MM.1S (cell line): ENCODE measurements at regions not wholly inside any gene's neighbourhood (a gene's known extent, or its start where the extent isn't known, plus 50 kb on each side); places are given as distances from the start of the nearest gene placed in this dataset.

ENCODE experiments used
- DNase-seq: peaks from one replicate; pipeline ENCODE4 v3.0.0-alpha.2; 2015
- H2AFZ ChIP-seq: fragments of 300-600 bp; sonication (generic); 2 replicates; pipeline ENCODE4 v1.6.0; 2016; ENCODE audit warnings: antibody characterized with exemption, low read length
- H3F3A ChIP-seq: fragments of 300-600 bp; sonication (generic); 2 replicates; pipeline ENCODE4 v1.6.1; 2016; ENCODE audit warnings: mild to moderate bottlenecking, antibody characterized with exemption, low read length, moderate library complexity, mixed read lengths; ENCODE audit not compliant: insufficient read depth
- H3K27ac ChIP-seq: fragments of 300-600 bp; sonication (generic); 2 replicates; pipeline ENCODE4 v1.5.1; 2016; ENCODE audit warnings: mild to moderate bottlenecking, low read length
- H3K27me3 ChIP-seq: fragments of 300-600 bp; sonication (generic); replicated peaks from 2 replicates; pipeline ENCODE4 v1.6.0; 2016; ENCODE audit warnings: low read length; ENCODE audit not compliant: insufficient read depth
- H3K36me3 ChIP-seq: fragments of 300-600 bp; sonication (generic); replicated peaks from 2 replicates; pipeline ENCODE4 v1.6.1; 2016; ENCODE audit warnings: mild to moderate bottlenecking, low read length, mixed read lengths; ENCODE audit not compliant: insufficient read depth
- H3K4me1 ChIP-seq: fragments of 300-600 bp; sonication (generic); 2 replicates; pipeline ENCODE4 v1.6.1; 2016; ENCODE audit warnings: low read length, mixed read lengths
- H3K4me2 ChIP-seq: fragments of 300-600 bp; sonication (generic); 2 replicates; pipeline ENCODE4 v1.6.0; 2016; ENCODE audit warnings: low read depth, low read length
- H3K4me3 ChIP-seq: fragments of 300-600 bp; sonication (generic); 2 replicates; pipeline ENCODE4 v1.5.1; 2016; ENCODE audit warnings: low read length, mixed read lengths
- H3K79me2 ChIP-seq: fragments of 300-600 bp; sonication (generic); 2 replicates; pipeline ENCODE4 v1.6.1; 2016; ENCODE audit warnings: mixed run types, low read length, mixed read lengths
- H3K9ac ChIP-seq: fragments of 300-600 bp; sonication (generic); 2 replicates; pipeline ENCODE4 v1.6.1; 2016; ENCODE audit warnings: low read length, mixed read lengths
- H3K9me2 ChIP-seq: fragments of 300-600 bp; sonication (generic); replicated peaks from 2 replicates; pipeline ENCODE4 v1.6.1; 2016; ENCODE audit warnings: mild to moderate bottlenecking, low read length, mixed read lengths; ENCODE audit not compliant: insufficient read depth
- H3K9me3 ChIP-seq: fragments of 300-600 bp; sonication (generic); replicated peaks from 2 replicates; pipeline ENCODE4 v1.6.1; 2016; ENCODE audit warnings: mild to moderate bottlenecking, low read length, mixed read lengths; ENCODE audit not compliant: insufficient read depth
- H4K20me1 ChIP-seq: fragments of 300-600 bp; sonication (generic); 2 replicates; pipeline ENCODE4 v1.6.1; 2016; ENCODE audit warnings: mild to moderate bottlenecking, low read length, moderate library complexity, mixed read lengths; ENCODE audit not compliant: insufficient read depth
- EZH2 ChIP-seq: fragments of 300-600 bp; sonication (generic); optimal IDR thresholded peaks from 2 replicates; pipeline ENCODE3; 2017; ENCODE audit warnings: low read depth, mild to moderate bottlenecking, antibody characterized with exemption, low read length, mixed read lengths
- EZH2phosphoT487 ChIP-seq: fragments of 300-600 bp; sonication (generic); IDR thresholded peaks from 2 replicates; pipeline ENCODE4 v1.6.1; 2018; ENCODE audit warnings: antibody characterized with exemption, low read length
- TF ChIP-seq, protein P1 (sequence below): fragments of 300-600 bp; sonication (generic); IDR thresholded peaks from 2 replicates; pipeline ENCODE4 v1.5.1; 2016; ENCODE audit warnings: antibody characterized with exemption, low read length, mixed read lengths

DNA sequence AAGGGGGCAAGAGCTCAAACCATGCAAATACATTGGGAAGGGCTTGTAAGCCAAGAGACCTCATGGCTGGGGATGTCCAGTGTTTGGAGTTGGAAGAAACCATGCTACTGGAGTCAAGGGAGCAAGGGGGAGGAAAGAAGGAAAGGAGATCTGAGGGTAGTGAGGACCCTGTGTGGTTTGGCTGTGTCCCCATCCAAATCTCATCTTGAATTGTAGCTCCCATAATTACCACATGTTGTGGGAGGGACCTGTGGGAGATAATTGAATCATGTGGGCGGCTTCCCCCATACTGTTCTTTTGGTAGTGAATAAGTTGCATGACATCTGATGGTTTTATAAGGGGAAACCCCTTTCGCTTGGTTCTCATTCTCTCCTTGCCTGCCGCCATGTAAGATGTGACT, 56.5 kb upstream of the ADRB1 start:
- H3K9ac ChIP-seq, result no peak overlapping the region
- DNase-seq, result no peak
- no peak overlapping the region for H3K4me2 ChIP-seq
- H4K20me1 ChIP-seq, result no peaks in the 10 kb centered on the region
- no peak overlapping the region for H3K27ac ChIP-seq
- peaks cover 21% of the 10 kb centered on the region for H3F3A ChIP-seq
- no peaks in the 10 kb centered on the region for H3K9me3 ChIP-seq
- H3K9me2 ChIP-seq, result no peaks in the 10 kb centered on the region
- H3K4me3 ChIP-seq, result no peak overlapping the region
- H3K36me3 ChIP-seq, result no peaks in the 10 kb centered on the region
- peaks cover 22% of the 10 kb centered on the region for H3K4me1 ChIP-seq
- TF ChIP-seq EZH2phosphoT487, result no peak
- no peak for TF ChIP-seq EZH2
- TF ChIP-seq, protein P1, sequence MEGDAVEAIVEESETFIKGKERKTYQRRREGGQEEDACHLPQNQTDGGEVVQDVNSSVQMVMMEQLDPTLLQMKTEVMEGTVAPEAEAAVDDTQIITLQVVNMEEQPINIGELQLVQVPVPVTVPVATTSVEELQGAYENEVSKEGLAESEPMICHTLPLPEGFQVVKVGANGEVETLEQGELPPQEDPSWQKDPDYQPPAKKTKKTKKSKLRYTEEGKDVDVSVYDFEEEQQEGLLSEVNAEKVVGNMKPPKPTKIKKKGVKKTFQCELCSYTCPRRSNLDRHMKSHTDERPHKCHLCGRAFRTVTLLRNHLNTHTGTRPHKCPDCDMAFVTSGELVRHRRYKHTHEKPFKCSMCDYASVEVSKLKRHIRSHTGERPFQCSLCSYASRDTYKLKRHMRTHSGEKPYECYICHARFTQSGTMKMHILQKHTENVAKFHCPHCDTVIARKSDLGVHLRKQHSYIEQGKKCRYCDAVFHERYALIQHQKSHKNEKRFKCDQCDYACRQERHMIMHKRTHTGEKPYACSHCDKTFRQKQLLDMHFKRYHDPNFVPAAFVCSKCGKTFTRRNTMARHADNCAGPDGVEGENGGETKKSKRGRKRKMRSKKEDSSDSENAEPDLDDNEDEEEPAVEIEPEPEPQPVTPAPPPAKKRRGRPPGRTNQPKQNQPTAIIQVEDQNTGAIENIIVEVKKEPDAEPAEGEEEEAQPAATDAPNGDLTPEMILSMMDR, result no peak
- no peak overlapping the region for H2AFZ ChIP-seq
- H3K27me3 ChIP-seq, result peaks cover 8% of the 10 kb centered on the region; the same call in 1 of the 2 replicates
- H3K79me2 ChIP-seq, result no peaks in the 10 kb centered on the region

DNA sequence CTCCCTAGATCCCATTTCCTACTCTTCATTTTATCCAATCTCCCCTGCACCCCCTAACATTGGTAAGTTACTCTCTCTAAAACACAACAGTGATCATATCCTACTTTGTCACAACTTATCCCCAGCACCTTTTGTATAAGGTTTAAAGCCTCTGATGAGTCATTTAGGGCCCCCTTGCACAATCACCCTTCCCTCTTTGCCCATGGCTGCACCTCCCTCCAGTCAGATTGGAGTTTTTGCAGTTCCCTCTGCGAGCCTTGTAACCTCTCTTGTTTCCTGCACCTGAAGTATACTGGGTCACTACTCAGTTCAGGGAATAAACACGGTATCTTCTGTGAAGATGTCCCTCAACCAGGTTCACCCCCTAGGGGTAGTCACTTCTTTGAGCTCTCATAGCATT, 55.9 kb upstream of the ADRB1 start:
- Histone ChIP-seq H3K9ac (no peak overlapping the region), H2AFZ (no peak overlapping the region), H3K36me3 (no peaks in the 10 kb centered on the region), H3K9me3 (no peaks in the 10 kb centered on the region), H3K4me1 (peaks cover 16% of the 10 kb centered on the region), H3K79me2 (no peaks in the 10 kb centered on the region), H3K27ac (no peak overlapping the region), H4K20me1 (no peaks in the 10 kb centered on the region), H3F3A (peaks cover 14% of the 10 kb centered on the region), H3K4me2 (no peak overlapping the region), H3K9me2 (no peaks in the 10 kb centered on the region), H3K27me3 (peaks cover 8% of the 10 kb centered on the region; the same call in 1 of the 2 replicates), H3K4me3 (no peak overlapping the region)
- no peak for DNase-seq
- no peak for TF ChIP-seq EZH2phosphoT487
- TF ChIP-seq, protein P1, result no peak
- TF ChIP-seq EZH2, result no peak

DNA sequence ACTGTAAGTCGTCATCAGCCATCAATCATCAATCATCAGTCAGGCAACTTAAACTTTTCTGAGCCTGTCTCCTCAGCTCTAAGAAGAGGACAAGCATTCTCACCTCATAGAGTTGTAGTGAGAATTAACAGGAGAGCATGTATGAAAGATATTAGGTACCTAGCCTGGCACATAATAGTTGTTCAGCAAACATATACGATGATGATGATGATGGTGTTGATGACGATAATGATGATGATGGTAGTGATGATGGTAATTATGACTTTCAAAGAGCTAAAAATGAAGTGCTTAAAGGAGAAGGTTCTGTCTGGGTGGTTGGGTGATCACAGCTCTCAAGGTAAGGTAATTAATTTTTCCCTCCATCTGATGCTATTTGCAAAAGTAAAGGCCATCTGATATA, 55.1 kb upstream of the ADRB1 start:
- H3K9me2 ChIP-seq, result no peaks in the 10 kb centered on the region
- peaks cover 9% of the 10 kb centered on the region for H3K4me1 ChIP-seq
- no peak for DNase-seq
- H3K9ac ChIP-seq, result no peak overlapping the region
- no peak overlapping the region for H3K27ac ChIP-seq
- H3K4me3 ChIP-seq, result no peak overlapping the region
- no peaks in the 10 kb centered on the region for H3K36me3 ChIP-seq
- H3K79me2 ChIP-seq, result no peaks in the 10 kb centered on the region
- H3K27me3 ChIP-seq, result peaks cover 8% of the 10 kb centered on the region; the same call in 1 of the 2 replicates
- no peak overlapping the region for H2AFZ ChIP-seq
- TF ChIP-seq, protein P1, result no peak
- TF ChIP-seq EZH2phosphoT487 (no peak), EZH2 (no peak)
- H4K20me1 ChIP-seq, result no peaks in the 10 kb centered on the region
- peaks cover 7% of the 10 kb centered on the region for H3F3A ChIP-seq
- H3K9me3 ChIP-seq, result no peaks in the 10 kb centered on the region
- H3K4me2 ChIP-seq, result no peak overlapping the region
